Uterus (tissue), 3 donors: ENCODE measurements at regions not wholly inside any gene's neighbourhood (a gene's known extent, or its start where the extent isn't known, plus 50 kb on each side); places are given as distances from the start of the nearest gene placed in this dataset.

Source experiments
- DNase-seq, 2 donors: peaks; one replicate each; pipeline ENCODE4 v3.0.0-alpha.2; 2019 to 2020
- H3K27ac ChIP-seq, 2 donors: fragments of 200-600 bp; sonication (generic); 1 replicate in 1 of 2; 2 replicates in 1 of 2; pipeline ENCODE4 v1.5.1; 2016 to 2018
- H3K27me3 ChIP-seq, 2 donors: fragments of 200-600 bp; sonication (generic); one replicate each; pipeline ENCODE4 v1.5.1; 2018 to 2019; ENCODE audit warnings: control low read depth in 1 of 2
- H3K36me3 ChIP-seq, 2 donors: fragments of 200-600 bp; sonication (generic); one replicate each; pipeline ENCODE4 v1.5.1; 2019; ENCODE audit warnings: control low read depth in 1 of 2
- H3K4me1 ChIP-seq, 2 donors: fragments of 200-600 bp; sonication (generic); one replicate each; pipeline ENCODE4 v1.5.1; 2018 to 2019; ENCODE audit warnings: control low read depth in 1 of 2
- H3K4me3 ChIP-seq, 2 donors: fragments of 200-600 bp; sonication (generic); 1 replicate in 1 of 2; 2 replicates in 1 of 2; pipeline ENCODE4 v1.5.1; 2018 to 2019; ENCODE audit warnings: mild to moderate bottlenecking in 1 of 2
- H3K9me3 ChIP-seq, 2 donors: fragments of 200-600 bp; sonication (generic); one replicate each; pipeline ENCODE4 v1.5.1; 2019; ENCODE audit warnings: control low read depth in 1 of 2
- POLR2A ChIP-seq, 2 donors: fragments of 450-650 bp; IDR thresholded peaks; one replicate each; pipeline ENCODE4 v1.6.1; 2016; ENCODE audit warnings: antibody characterized with exemption in 2 of 2, mild to moderate bottlenecking in 1 of 2, moderate library complexity in 1 of 2
- intact Hi-C: fragments of 100-400 bp; cut with DNase I; formaldehyde crosslinking; loops from one replicate; pipeline ENCODE4 v1.15.1; 2023; ENCODE audit warnings: low total_unique reads
- TF ChIP-seq, protein P1 (sequence below), 4 experiments: fragments of 200-600 bp in 2 of 4; fragments of 450-650 bp in 2 of 4; sonication (generic) in 2 of 4; IDR thresholded peaks; one replicate each; pipeline ENCODE4 v1.5.1; 2016 to 2019; ENCODE audit warnings: antibody characterized with exemption in 4 of 4, mild to moderate bottlenecking in 2 of 4, moderate library complexity in 1 of 4
- donor health status: DM: yes; HTN: yes; CAD: no.

DNA sequence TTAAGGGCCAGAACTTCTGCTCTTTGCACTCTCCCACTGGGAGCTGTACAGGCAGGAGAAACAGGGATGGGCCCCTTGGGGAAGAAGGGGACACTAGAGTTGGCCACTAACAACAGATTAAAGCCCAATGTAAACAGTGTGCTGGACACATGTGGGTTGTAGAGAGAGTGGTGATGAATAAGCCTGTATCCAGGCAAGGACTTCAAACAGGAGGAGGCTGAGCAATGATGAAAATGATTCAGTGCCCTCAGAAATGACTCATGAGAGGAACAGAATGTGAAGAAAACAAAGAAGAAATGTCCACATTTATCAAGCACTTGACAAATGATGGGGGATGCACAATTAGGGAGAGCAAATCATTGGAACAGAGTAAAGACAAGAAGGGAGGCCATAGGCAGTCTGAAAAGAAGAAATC is 242.3 kb downstream of the TBX18 start:
- DNase-seq: no peak
- Histone ChIP-seq H3K27ac (no peak overlapping the region), H3K9me3 (no peaks in the 10 kb centered on the region), H3K4me1 (no peaks in the 10 kb centered on the region), H3K4me3 (no peak overlapping the region), H3K27me3 (no peaks in the 10 kb centered on the region), H3K36me3 (no peaks in the 10 kb centered on the region)
- intact Hi-C loops: no loop called here
- TF ChIP-seq POLR2A (IDR thresholded peaks at IDR 0.05): no peak
- TF ChIP-seq, protein P1, sequence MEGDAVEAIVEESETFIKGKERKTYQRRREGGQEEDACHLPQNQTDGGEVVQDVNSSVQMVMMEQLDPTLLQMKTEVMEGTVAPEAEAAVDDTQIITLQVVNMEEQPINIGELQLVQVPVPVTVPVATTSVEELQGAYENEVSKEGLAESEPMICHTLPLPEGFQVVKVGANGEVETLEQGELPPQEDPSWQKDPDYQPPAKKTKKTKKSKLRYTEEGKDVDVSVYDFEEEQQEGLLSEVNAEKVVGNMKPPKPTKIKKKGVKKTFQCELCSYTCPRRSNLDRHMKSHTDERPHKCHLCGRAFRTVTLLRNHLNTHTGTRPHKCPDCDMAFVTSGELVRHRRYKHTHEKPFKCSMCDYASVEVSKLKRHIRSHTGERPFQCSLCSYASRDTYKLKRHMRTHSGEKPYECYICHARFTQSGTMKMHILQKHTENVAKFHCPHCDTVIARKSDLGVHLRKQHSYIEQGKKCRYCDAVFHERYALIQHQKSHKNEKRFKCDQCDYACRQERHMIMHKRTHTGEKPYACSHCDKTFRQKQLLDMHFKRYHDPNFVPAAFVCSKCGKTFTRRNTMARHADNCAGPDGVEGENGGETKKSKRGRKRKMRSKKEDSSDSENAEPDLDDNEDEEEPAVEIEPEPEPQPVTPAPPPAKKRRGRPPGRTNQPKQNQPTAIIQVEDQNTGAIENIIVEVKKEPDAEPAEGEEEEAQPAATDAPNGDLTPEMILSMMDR (IDR thresholded peaks at IDR 0.05): no peak

DNA sequence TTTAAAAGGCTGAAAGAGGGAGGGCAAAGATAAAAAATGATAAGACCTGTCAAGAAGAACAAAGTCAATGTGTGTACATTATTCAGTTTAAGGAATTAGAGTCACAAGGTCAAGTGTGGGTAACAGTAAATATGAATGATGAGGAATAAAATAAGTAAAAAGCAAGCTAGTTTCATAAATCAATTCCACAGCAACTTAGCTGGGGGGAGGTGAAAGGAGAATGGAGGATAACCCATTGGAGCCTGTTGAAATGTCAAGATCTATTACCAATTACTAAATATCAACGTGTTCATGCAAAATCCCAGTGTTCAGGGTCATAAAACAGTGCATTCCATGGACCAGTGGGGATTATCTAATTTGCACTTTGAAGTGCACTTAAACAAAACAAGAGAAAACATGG is 242.9 kb downstream of the TBX18 start:
- Histone ChIP-seq H3K36me3 (no peaks in the 10 kb centered on the region), H3K9me3 (no peaks in the 10 kb centered on the region), H3K27me3 (no peaks in the 10 kb centered on the region), H3K4me3 (no peak overlapping the region), H3K27ac (no peak overlapping the region), H3K4me1 (no peaks in the 10 kb centered on the region)
- intact Hi-C loops: no loop called here
- no peak for TF ChIP-seq POLR2A (IDR thresholded peaks at IDR 0.05)
- TF ChIP-seq, protein P1 (IDR thresholded peaks at IDR 0.05): no peak
- DNase-seq: no peak

- no peaks in the 10 kb centered on the region for H3K36me3 ChIP-seq
- no peak for TF ChIP-seq POLR2A (IDR thresholded peaks at IDR 0.05)
- TF ChIP-seq, protein P1 (IDR thresholded peaks at IDR 0.05): no peak
- H3K9me3 ChIP-seq: no peaks in the 10 kb centered on the region
- H3K4me3 ChIP-seq: no peak overlapping the region
- no peaks in the 10 kb centered on the region for H3K4me1 ChIP-seq
- H3K27me3 ChIP-seq: no peaks in the 10 kb centered on the region
- DNase-seq: no peak
- intact Hi-C loops: no loop called here
- H3K27ac ChIP-seq: no peak overlapping the region
These were observed 246.5 kb downstream of the TBX18 start for GRCh38 chr6:84517741-84518530.

DNA sequence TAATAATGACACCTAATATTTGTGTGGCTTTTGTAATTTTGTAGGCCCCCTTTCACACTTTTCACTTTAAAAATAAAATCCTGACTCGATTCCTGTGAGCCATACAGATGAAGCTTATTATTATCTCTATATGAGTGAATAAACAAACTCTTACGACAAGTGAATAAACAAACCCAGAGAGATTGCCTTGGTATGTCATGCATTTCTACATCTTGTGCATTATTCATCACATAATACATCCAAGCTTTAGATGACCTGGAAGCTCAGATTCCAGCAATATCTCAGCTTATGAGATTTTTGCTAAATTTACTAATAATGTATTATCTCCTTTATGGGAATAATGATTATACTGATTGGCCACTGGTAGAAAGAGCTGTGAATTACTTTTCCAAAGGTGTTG is 248.2 kb downstream of the TBX18 start:
- H3K27ac ChIP-seq: no peak overlapping the region
- no peaks in the 10 kb centered on the region for H3K27me3 ChIP-seq
- TF ChIP-seq POLR2A (IDR thresholded peaks at IDR 0.05): no peak
- TF ChIP-seq, protein P1 (IDR thresholded peaks at IDR 0.05): no peak
- H3K4me3 ChIP-seq: no peak overlapping the region
- H3K9me3 ChIP-seq: no peaks in the 10 kb centered on the region
- intact Hi-C loops: no loop called here
- H3K4me1 ChIP-seq: no peaks in the 10 kb centered on the region
- no peak for DNase-seq
- no peaks in the 10 kb centered on the region for H3K36me3 ChIP-seq

GRCh38 chr6:84515067-84515466 is 249.3 kb downstream of the TBX18 start:
- no peak overlapping the region for H3K4me3 ChIP-seq
- intact Hi-C loops: no loop called here
- H3K27me3 ChIP-seq: no peaks in the 10 kb centered on the region
- no peaks in the 10 kb centered on the region for H3K36me3 ChIP-seq
- H3K9me3 ChIP-seq: no peaks in the 10 kb centered on the region
- TF ChIP-seq, protein P1 (IDR thresholded peaks at IDR 0.05): no peak
- no peak for TF ChIP-seq POLR2A (IDR thresholded peaks at IDR 0.05)
- H3K27ac ChIP-seq: no peak overlapping the region
- no peak for DNase-seq
- H3K4me1 ChIP-seq: no peaks in the 10 kb centered on the region
